ENCODE measurements at regions not wholly inside any gene's neighbourhood (a gene's known extent, or its start where the extent isn't known, plus 50 kb on each side); places are given as distances from the start of the nearest gene placed in this dataset.
"Not testable (repeated sequence)": the region's sequence is repeated elsewhere in the genome, so short reads cannot be mapped to it uniquely, and the experiment has no call there.

GRCh38 chr3:14057701-14058100, 67.0 kb downstream of the CHCHD4 start:
- no peak overlapping the region for H3K27ac ChIP-seq (ENCODE audit: low read depth, low read length)
- H3K4me3 ChIP-seq (ENCODE audit: low read depth in 1 of 2, low read length in 2 of 2): no peak overlapping the region
- H3K4me1 ChIP-seq (ENCODE audit: control insufficient read depth in 1 of 2, insufficient read depth in 2 of 2, low read length in 2 of 2): no peaks in the 10 kb centered on the region
- H3K36me3 ChIP-seq (ENCODE audit: control insufficient read depth in 1 of 2, insufficient read depth in 2 of 2, low read length in 2 of 2): no peaks in the 10 kb centered on the region
- no peak overlapping the region for H3K9ac ChIP-seq (ENCODE audit: low read depth in 1 of 2, low read length in 2 of 2)
- no peaks in the 10 kb centered on the region for H3K9me3 ChIP-seq (ENCODE audit: control insufficient read depth in 1 of 2, low read length in 2 of 2)
- no peaks in the 10 kb centered on the region for H3K27me3 ChIP-seq (ENCODE audit: control insufficient read depth in 1 of 2, insufficient read depth in 2 of 2, low read length in 2 of 2)

GRCh38 chr3:14047841-14048240, 76.8 kb downstream of the CHCHD4 start:
- Histone ChIP-seq H3K9ac (ENCODE audit: low read depth in 1 of 2, low read length in 2 of 2) (no peak overlapping the region), H3K4me3 (ENCODE audit: low read depth in 1 of 2, low read length in 2 of 2) (no peak overlapping the region), H3K4me1 (ENCODE audit: control insufficient read depth in 1 of 2, insufficient read depth in 2 of 2, low read length in 2 of 2) (no peaks in the 10 kb centered on the region), H3K27ac (ENCODE audit: low read depth, low read length) (no peak overlapping the region), H3K27me3 (ENCODE audit: control insufficient read depth in 1 of 2, insufficient read depth in 2 of 2, low read length in 2 of 2) (peaks cover 0 to 3% of the 10 kb centered on the region in 2 donors), H3K36me3 (ENCODE audit: control insufficient read depth in 1 of 2, insufficient read depth in 2 of 2, low read length in 2 of 2) (no peaks in the 10 kb centered on the region), H3K9me3 (ENCODE audit: control insufficient read depth in 1 of 2, low read length in 2 of 2) (no peaks in the 10 kb centered on the region)

- no peaks in the 10 kb centered on the region for H3K4me1 ChIP-seq (ENCODE audit: control insufficient read depth in 1 of 2, insufficient read depth in 2 of 2, low read length in 2 of 2)
- H3K27me3 ChIP-seq (ENCODE audit: control insufficient read depth in 1 of 2, insufficient read depth in 2 of 2, low read length in 2 of 2): peaks cover 0 to 3% of the 10 kb centered on the region in 2 donors
- H3K9me3 ChIP-seq (ENCODE audit: control insufficient read depth in 1 of 2, low read length in 2 of 2): no peaks in the 10 kb centered on the region
- H3K9ac ChIP-seq (ENCODE audit: low read depth in 1 of 2, low read length in 2 of 2): no peak overlapping the region
- H3K36me3 ChIP-seq (ENCODE audit: control insufficient read depth in 1 of 2, insufficient read depth in 2 of 2, low read length in 2 of 2): no peaks in the 10 kb centered on the region
- H3K27ac ChIP-seq (ENCODE audit: low read depth, low read length): no peak overlapping the region
- H3K4me3 ChIP-seq (ENCODE audit: low read depth in 1 of 2, low read length in 2 of 2): no peak overlapping the region
These were observed 77.6 kb downstream of the CHCHD4 start for GRCh38 chr3:14047027-14047426.

GRCh38 chr3:14042680-14043079, 82.0 kb downstream of the CHCHD4 start:
- no peaks in the 10 kb centered on the region for H3K36me3 ChIP-seq (ENCODE audit: control insufficient read depth in 1 of 2, insufficient read depth in 2 of 2, low read length in 2 of 2)

GRCh38 chr3:14039149-14039548, 85.5 kb downstream of the CHCHD4 start:
- no peak overlapping the region for H3K27ac ChIP-seq (ENCODE audit: low read depth, low read length)
- peaks cover 0 to 4% of the 10 kb centered on the region in 2 donors for H3K9me3 ChIP-seq (ENCODE audit: control insufficient read depth in 1 of 2, low read length in 2 of 2)

More at GRCh38 chr3:14042680-14043079, 82.0 kb downstream of the CHCHD4 start:
- Histone ChIP-seq H3K9ac (ENCODE audit: low read depth in 1 of 2, low read length in 2 of 2) (no peak overlapping the region), H3K4me3 (ENCODE audit: low read depth in 1 of 2, low read length in 2 of 2) (no peak overlapping the region), H3K4me1 (ENCODE audit: control insufficient read depth in 1 of 2, insufficient read depth in 2 of 2, low read length in 2 of 2) (no peaks in the 10 kb centered on the region), H3K27ac (ENCODE audit: low read depth, low read length) (no peak overlapping the region), H3K9me3 (ENCODE audit: control insufficient read depth in 1 of 2, low read length in 2 of 2) (no peaks in the 10 kb centered on the region), H3K27me3 (ENCODE audit: control insufficient read depth in 1 of 2, insufficient read depth in 2 of 2, low read length in 2 of 2) (no peaks in the 10 kb centered on the region)

GRCh38 chr3:14037211-14037610, 87.5 kb downstream of the CHCHD4 start:
- peaks cover 0 to 4% of the 10 kb centered on the region in 2 donors for H3K9me3 ChIP-seq (ENCODE audit: control insufficient read depth in 1 of 2, low read length in 2 of 2)
- H3K4me1 ChIP-seq (ENCODE audit: control insufficient read depth in 1 of 2, insufficient read depth in 2 of 2, low read length in 2 of 2): no peaks in the 10 kb centered on the region
- no peak overlapping the region for H3K4me3 ChIP-seq (ENCODE audit: low read depth in 1 of 2, low read length in 2 of 2)
- no peaks in the 10 kb centered on the region for H3K36me3 ChIP-seq (ENCODE audit: control insufficient read depth in 1 of 2, insufficient read depth in 2 of 2, low read length in 2 of 2)
- no peak overlapping the region for H3K9ac ChIP-seq (ENCODE audit: low read depth in 1 of 2, low read length in 2 of 2)
- no peaks in the 10 kb centered on the region for H3K27me3 ChIP-seq (ENCODE audit: control insufficient read depth in 1 of 2, insufficient read depth in 2 of 2, low read length in 2 of 2)
- no peak overlapping the region for H3K27ac ChIP-seq (ENCODE audit: low read depth, low read length)

More at GRCh38 chr3:14039149-14039548, 85.5 kb downstream of the CHCHD4 start:
- no peak overlapping the region for H3K9ac ChIP-seq (ENCODE audit: low read depth in 1 of 2, low read length in 2 of 2)
- H3K4me3 ChIP-seq (ENCODE audit: low read depth in 1 of 2, low read length in 2 of 2): no peak overlapping the region
- H3K4me1 ChIP-seq (ENCODE audit: control insufficient read depth in 1 of 2, insufficient read depth in 2 of 2, low read length in 2 of 2): no peaks in the 10 kb centered on the region
- H3K36me3 ChIP-seq (ENCODE audit: control insufficient read depth in 1 of 2, insufficient read depth in 2 of 2, low read length in 2 of 2): no peaks in the 10 kb centered on the region
- no peaks in the 10 kb centered on the region for H3K27me3 ChIP-seq (ENCODE audit: control insufficient read depth in 1 of 2, insufficient read depth in 2 of 2, low read length in 2 of 2)

GRCh38 chr3:14033023-14033422, 91.6 kb downstream of the CHCHD4 start:
- Histone ChIP-seq H3K27ac (ENCODE audit: low read depth, low read length) (no peak overlapping the region), H3K9me3 (ENCODE audit: control insufficient read depth in 1 of 2, low read length in 2 of 2) (peaks cover 0 to 4% of the 10 kb centered on the region in 2 donors), H3K9ac (ENCODE audit: low read depth in 1 of 2, low read length in 2 of 2) (no peak overlapping the region), H3K27me3 (ENCODE audit: control insufficient read depth in 1 of 2, insufficient read depth in 2 of 2, low read length in 2 of 2) (no peaks in the 10 kb centered on the region), H3K36me3 (ENCODE audit: control insufficient read depth in 1 of 2, insufficient read depth in 2 of 2, low read length in 2 of 2) (no peaks in the 10 kb centered on the region), H3K4me1 (ENCODE audit: control insufficient read depth in 1 of 2, insufficient read depth in 2 of 2, low read length in 2 of 2) (no peaks in the 10 kb centered on the region), H3K4me3 (ENCODE audit: low read depth in 1 of 2, low read length in 2 of 2) (no peak overlapping the region)

- Histone ChIP-seq H3K9ac (ENCODE audit: low read depth in 1 of 2, low read length in 2 of 2) (no peak overlapping the region), H3K36me3 (ENCODE audit: control insufficient read depth in 1 of 2, insufficient read depth in 2 of 2, low read length in 2 of 2) (no peaks in the 10 kb centered on the region), H3K27ac (ENCODE audit: low read depth, low read length) (no peak overlapping the region), H3K4me1 (ENCODE audit: control insufficient read depth in 1 of 2, insufficient read depth in 2 of 2, low read length in 2 of 2) (no peaks in the 10 kb centered on the region), H3K27me3 (ENCODE audit: control insufficient read depth in 1 of 2, insufficient read depth in 2 of 2, low read length in 2 of 2) (no peaks in the 10 kb centered on the region), H3K9me3 (ENCODE audit: control insufficient read depth in 1 of 2, low read length in 2 of 2) (peaks cover 0 to 2% of the 10 kb centered on the region in 2 donors), H3K4me3 (ENCODE audit: low read depth in 1 of 2, low read length in 2 of 2) (no peak overlapping the region)
These were observed 93.4 kb downstream of the CHCHD4 start for GRCh38 chr3:14031271-14031670.

- H3K9ac ChIP-seq (ENCODE audit: low read depth in 1 of 2, low read length in 2 of 2); H3K27me3 ChIP-seq (ENCODE audit: control insufficient read depth in 1 of 2, insufficient read depth in 2 of 2, low read length in 2 of 2); H3K36me3 ChIP-seq (ENCODE audit: control insufficient read depth in 1 of 2, insufficient read depth in 2 of 2, low read length in 2 of 2); H3K4me1 ChIP-seq (ENCODE audit: control insufficient read depth in 1 of 2, insufficient read depth in 2 of 2, low read length in 2 of 2); H3K4me3 ChIP-seq (ENCODE audit: low read depth in 1 of 2, low read length in 2 of 2); H3K9me3 ChIP-seq (ENCODE audit: control insufficient read depth in 1 of 2, low read length in 2 of 2); H3K27ac ChIP-seq (ENCODE audit: low read depth, low read length): not testable (repeated sequence)
These were observed 95.2 kb downstream of the CHCHD4 start for GRCh38 chr3:14029390-14029995.

GRCh38 chr3:14028122-14028521, 96.5 kb downstream of the CHCHD4 start:
- not testable (repeated sequence) for H3K9ac ChIP-seq (ENCODE audit: low read depth in 1 of 2, low read length in 2 of 2); H3K27ac ChIP-seq (ENCODE audit: low read depth, low read length); H3K36me3 ChIP-seq (ENCODE audit: control insufficient read depth in 1 of 2, insufficient read depth in 2 of 2, low read length in 2 of 2); H3K4me3 ChIP-seq (ENCODE audit: low read depth in 1 of 2, low read length in 2 of 2); H3K4me1 ChIP-seq (ENCODE audit: control insufficient read depth in 1 of 2, insufficient read depth in 2 of 2, low read length in 2 of 2); H3K9me3 ChIP-seq (ENCODE audit: control insufficient read depth in 1 of 2, low read length in 2 of 2); H3K27me3 ChIP-seq (ENCODE audit: control insufficient read depth in 1 of 2, insufficient read depth in 2 of 2, low read length in 2 of 2)

GRCh38 chr3:14019459-14019858, 105.2 kb downstream of the CHCHD4 start:
- no peak overlapping the region for H3K9ac ChIP-seq (ENCODE audit: low read depth in 1 of 2, low read length in 2 of 2)
- peaks cover 5 to 8% of the 10 kb centered on the region in 2 donors for H3K4me1 ChIP-seq (ENCODE audit: control insufficient read depth in 1 of 2, insufficient read depth in 2 of 2, low read length in 2 of 2)
- H3K4me3 ChIP-seq (ENCODE audit: low read depth in 1 of 2, low read length in 2 of 2): no peak overlapping the region
- peaks cover 0 to 4% of the 10 kb centered on the region in 2 donors for H3K9me3 ChIP-seq (ENCODE audit: control insufficient read depth in 1 of 2, low read length in 2 of 2)
- no peaks in the 10 kb centered on the region for H3K27me3 ChIP-seq (ENCODE audit: control insufficient read depth in 1 of 2, insufficient read depth in 2 of 2, low read length in 2 of 2)
- H3K27ac ChIP-seq (ENCODE audit: low read depth, low read length): no peak overlapping the region
- H3K36me3 ChIP-seq (ENCODE audit: control insufficient read depth in 1 of 2, insufficient read depth in 2 of 2, low read length in 2 of 2): no peaks in the 10 kb centered on the region
